GM12801 (cell line): ENCODE measurements at regions not wholly inside any gene's neighbourhood (a gene's known extent, or its start where the extent isn't known, plus 50 kb on each side); places are given as distances from the start of the nearest gene placed in this dataset.

Experiments
- CTCF ChIP-seq: IDR thresholded peaks from one replicate; pipeline ENCODE4 v1.5.1; 2011; ENCODE audit warnings: control low read depth; ENCODE audit not compliant: insufficient read length; ENCODE audit errors: extremely low read depth

- no peak for TF ChIP-seq CTCF
These were observed 103.2 kb upstream of the TNFAIP3 start for GRCh38 chr6:137763886-137764285.

GRCh38 chr6:137764464-137764863, 102.6 kb upstream of the TNFAIP3 start:
- no peak for TF ChIP-seq CTCF

- no peak for TF ChIP-seq CTCF
These were observed 102.0 kb upstream of the TNFAIP3 start for GRCh38 chr6:137765059-137765458.

- TF ChIP-seq CTCF: no peak
These were observed 100.3 kb upstream of the TNFAIP3 start for GRCh38 chr6:137766596-137767370.

GRCh38 chr6:137767465-137767864, 99.6 kb upstream of the TNFAIP3 start:
- no peak for TF ChIP-seq CTCF

- TF ChIP-seq CTCF: no peak
These were observed 99.0 kb upstream of the TNFAIP3 start for GRCh38 chr6:137767911-137768690.

GRCh38 chr6:137768935-137769334, 98.1 kb upstream of the TNFAIP3 start:
- no peak for TF ChIP-seq CTCF
